ENCODE measurements at regions not wholly inside any gene's neighbourhood (a gene's known extent, or its start where the extent isn't known, plus 50 kb on each side); places are given as distances from the start of the nearest gene placed in this dataset.

DNA sequence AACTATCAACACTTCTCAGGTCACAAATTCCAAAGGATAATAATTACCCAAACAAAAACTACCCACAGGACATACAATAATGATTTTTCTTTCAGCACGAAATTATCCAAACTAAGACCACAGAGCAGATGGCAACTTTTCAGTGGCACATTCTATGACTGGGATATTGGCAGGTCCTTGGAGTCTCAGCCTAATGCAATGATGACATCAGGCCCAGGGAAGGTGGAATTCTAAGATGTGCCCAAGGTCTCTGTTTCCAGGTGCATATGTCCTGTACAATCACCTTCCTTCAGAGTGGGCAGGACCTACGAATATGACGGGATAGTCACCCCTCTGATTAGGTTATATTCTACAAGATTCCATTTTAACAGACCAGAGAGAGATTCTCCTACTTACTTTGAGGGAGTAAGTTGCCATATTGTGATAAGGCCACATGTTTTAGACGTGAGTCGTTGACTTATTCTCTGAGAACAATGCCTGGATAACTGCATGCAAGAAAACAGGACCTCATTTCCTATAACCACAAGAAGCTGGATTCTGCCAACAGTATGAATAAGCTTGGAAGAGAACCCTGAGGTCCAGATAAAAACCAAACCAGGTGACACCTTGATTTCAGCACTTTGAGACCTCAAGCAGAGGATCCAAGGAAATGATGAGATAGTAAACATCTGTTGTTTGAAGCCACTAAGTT, 69.9 kb downstream of the ZC3H11B start:
- TF ChIP-seq, protein P1, sequence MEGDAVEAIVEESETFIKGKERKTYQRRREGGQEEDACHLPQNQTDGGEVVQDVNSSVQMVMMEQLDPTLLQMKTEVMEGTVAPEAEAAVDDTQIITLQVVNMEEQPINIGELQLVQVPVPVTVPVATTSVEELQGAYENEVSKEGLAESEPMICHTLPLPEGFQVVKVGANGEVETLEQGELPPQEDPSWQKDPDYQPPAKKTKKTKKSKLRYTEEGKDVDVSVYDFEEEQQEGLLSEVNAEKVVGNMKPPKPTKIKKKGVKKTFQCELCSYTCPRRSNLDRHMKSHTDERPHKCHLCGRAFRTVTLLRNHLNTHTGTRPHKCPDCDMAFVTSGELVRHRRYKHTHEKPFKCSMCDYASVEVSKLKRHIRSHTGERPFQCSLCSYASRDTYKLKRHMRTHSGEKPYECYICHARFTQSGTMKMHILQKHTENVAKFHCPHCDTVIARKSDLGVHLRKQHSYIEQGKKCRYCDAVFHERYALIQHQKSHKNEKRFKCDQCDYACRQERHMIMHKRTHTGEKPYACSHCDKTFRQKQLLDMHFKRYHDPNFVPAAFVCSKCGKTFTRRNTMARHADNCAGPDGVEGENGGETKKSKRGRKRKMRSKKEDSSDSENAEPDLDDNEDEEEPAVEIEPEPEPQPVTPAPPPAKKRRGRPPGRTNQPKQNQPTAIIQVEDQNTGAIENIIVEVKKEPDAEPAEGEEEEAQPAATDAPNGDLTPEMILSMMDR (IDR thresholded peaks at IDR 0.05) = no peak
- TF ChIP-seq POLR2A (IDR thresholded peaks at IDR 0.05) = no peak

All from heart left ventricle (tissue), 13 donors.